ENCODE measurements at regions not wholly inside any gene's neighbourhood (a gene's known extent, or its start where the extent isn't known, plus 50 kb on each side); places are given as distances from the start of the nearest gene placed in this dataset.

GRCh38 chr5:108649106-108649505, 98.6 kb upstream of the FER start:
- no peak for DNase-seq

GRCh38 chr5:108642170-108642906, 105.4 kb upstream of the FER start:
- peak; percentile 88 for DNase-seq

GRCh38 chr5:108641596-108641995, 106.1 kb upstream of the FER start:
- no peak for DNase-seq

- no peak for DNase-seq
Observed at GRCh38 chr5:108639366-108639765, 108.3 kb upstream of the FER start.

GRCh38 chr5:108638021-108638420, 109.7 kb upstream of the FER start:
- no peak for DNase-seq

- no peak for DNase-seq
Observed at GRCh38 chr5:108637134-108637533, 110.6 kb upstream of the FER start.

GRCh38 chr5:108636135-108636853, 111.4 kb upstream of the FER start:
- no peak for DNase-seq

GRCh38 chr5:108634617-108635288, 112.9 kb upstream of the FER start:
- no peak for DNase-seq

- no peak for DNase-seq
Observed at GRCh38 chr5:108634010-108634616, 113.6 kb upstream of the FER start.

GRCh38 chr5:108629779-108630528, 117.7 kb upstream of the FER start:
- no peak for DNase-seq

- DNase-seq: no peak
Observed at GRCh38 chr5:108625654-108626053, 122.0 kb upstream of the FER start.

GRCh38 chr5:108623826-108624225, 123.9 kb upstream of the FER start:
- DNase-seq: no peak

- DNase-seq: no peak
Observed at GRCh38 chr5:108620516-108620915, 127.2 kb upstream of the FER start.

- DNase-seq: no peak
Observed at GRCh38 chr5:108619815-108620214, 127.9 kb upstream of the FER start.

- DNase-seq: no peak
Observed at GRCh38 chr5:108617467-108618435, 129.9 kb upstream of the FER start.

- no peak for DNase-seq
Observed at GRCh38 chr5:108615216-108615615, 132.5 kb upstream of the FER start.

- DNase-seq: no peak
Observed at GRCh38 chr5:108607421-108607820, 140.3 kb upstream of the FER start.

GRCh38 chr5:108606185-108606584, 141.5 kb upstream of the FER start:
- DNase-seq: no peak

- DNase-seq: no peak
Observed at GRCh38 chr5:108602830-108603229, 144.9 kb upstream of the FER start.

- DNase-seq: no peak
Observed at GRCh38 chr5:108590799-108591198, 156.9 kb upstream of the FER start.

- no peak for DNase-seq
Observed at GRCh38 chr5:108588323-108588722, 159.4 kb upstream of the FER start.

All from dermis blood vessel endothelial cell (primary cell).